ENCODE measurements at regions not wholly inside any gene's neighbourhood (a gene's known extent, or its start where the extent isn't known, plus 50 kb on each side); places are given as distances from the start of the nearest gene placed in this dataset.

GRCh38 chr2:120441744-120442471 is 96.0 kb downstream of the INHBB start (continued):
- TF ChIP-seq ZFAT (CRISPR knock-in tag; conservative IDR thresholded peaks at IDR 0.05): no peak
- TF ChIP-seq, protein P1, sequence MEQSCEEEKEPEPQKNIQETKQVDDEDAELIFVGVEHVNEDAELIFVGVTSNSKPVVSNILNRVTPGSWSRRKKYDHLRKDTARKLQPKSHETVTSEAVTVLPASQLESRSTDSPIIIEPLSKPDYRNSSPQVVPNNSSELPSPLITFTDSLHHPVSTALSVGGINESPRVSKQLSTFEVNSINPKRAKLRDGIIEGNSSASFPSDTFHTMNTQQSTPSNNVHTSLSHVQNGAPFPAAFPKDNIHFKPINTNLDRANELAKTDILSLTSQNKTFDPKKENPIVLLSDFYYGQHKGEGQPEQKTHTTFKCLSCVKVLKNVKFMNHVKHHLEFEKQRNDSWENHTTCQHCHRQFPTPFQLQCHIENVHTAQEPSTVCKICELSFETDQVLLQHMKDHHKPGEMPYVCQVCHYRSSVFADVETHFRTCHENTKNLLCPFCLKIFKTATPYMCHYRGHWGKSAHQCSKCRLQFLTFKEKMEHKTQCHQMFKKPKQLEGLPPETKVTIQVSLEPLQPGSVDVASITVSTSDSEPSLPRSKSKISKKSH (CRISPR knock-in tag; IDR thresholded peaks at IDR 0.05; ENCODE audit: borderline replicate concordance): no peak
- TF ChIP-seq, protein P2, sequence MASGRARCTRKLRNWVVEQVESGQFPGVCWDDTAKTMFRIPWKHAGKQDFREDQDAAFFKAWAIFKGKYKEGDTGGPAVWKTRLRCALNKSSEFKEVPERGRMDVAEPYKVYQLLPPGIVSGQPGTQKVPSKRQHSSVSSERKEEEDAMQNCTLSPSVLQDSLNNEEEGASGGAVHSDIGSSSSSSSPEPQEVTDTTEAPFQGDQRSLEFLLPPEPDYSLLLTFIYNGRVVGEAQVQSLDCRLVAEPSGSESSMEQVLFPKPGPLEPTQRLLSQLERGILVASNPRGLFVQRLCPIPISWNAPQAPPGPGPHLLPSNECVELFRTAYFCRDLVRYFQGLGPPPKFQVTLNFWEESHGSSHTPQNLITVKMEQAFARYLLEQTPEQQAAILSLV (CRISPR knock-in tag; IDR thresholded peaks at IDR 0.05; ENCODE audit: borderline replicate concordance): no peak
- TF ChIP-seq NFKBIZ (CRISPR knock-in tag; IDR thresholded peaks at IDR 0.05): no peak
- TF ChIP-seq CCAR2 (optimal IDR thresholded peaks at IDR 0.05; ENCODE audit: low read depth, low read length): no peak
- TF ChIP-seq ZNF337 (CRISPR knock-in tag; IDR thresholded peaks at IDR 0.05; ENCODE audit: borderline replicate concordance, low read depth): no peak
- TF ChIP-seq, protein P3, sequence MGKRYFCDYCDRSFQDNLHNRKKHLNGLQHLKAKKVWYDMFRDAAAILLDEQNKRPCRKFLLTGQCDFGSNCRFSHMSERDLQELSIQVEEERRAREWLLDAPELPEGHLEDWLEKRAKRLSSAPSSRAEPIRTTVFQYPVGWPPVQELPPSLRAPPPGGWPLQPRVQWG (CRISPR knock-in tag; IDR thresholded peaks at IDR 0.05; ENCODE audit: borderline replicate concordance, low read depth): no peak
- TF ChIP-seq KDM5A (IDR thresholded peaks at IDR 0.05; ENCODE audit: borderline replicate concordance, low read length): no peak
- 0 out of 2 replicates have a peak, but pooled peaks have one; percentile 53 for TF ChIP-seq DNMT3B (CRISPR knock-in tag; conservative IDR thresholded peaks at IDR 0.05)
- no peak for TF ChIP-seq FOXK2 (IDR thresholded peaks at IDR 0.05)
- no peak for TF ChIP-seq TFE3 (CRISPR knock-in tag; IDR thresholded peaks at IDR 0.05)
- TF ChIP-seq KLF9 (CRISPR knock-in tag; IDR thresholded peaks at IDR 0.05; ENCODE audit: low read depth): no peak
- TF ChIP-seq MEIS1 (CRISPR knock-in tag; IDR thresholded peaks at IDR 0.05; ENCODE audit: borderline replicate concordance): no peak
- no peak for TF ChIP-seq CSRNP1 (CRISPR knock-in tag; IDR thresholded peaks at IDR 0.05)
- no peak for TF ChIP-seq DMTF1 (CRISPR knock-in tag; IDR thresholded peaks at IDR 0.05)
- TF ChIP-seq ZNF232 (CRISPR knock-in tag; IDR thresholded peaks at IDR 0.05; ENCODE audit: borderline replicate concordance): no peak
- TF ChIP-seq ZFY (CRISPR knock-in tag; IDR thresholded peaks at IDR 0.05): peak; percentile 63
- no peak for TF ChIP-seq SCMH1 (CRISPR knock-in tag; IDR thresholded peaks at IDR 0.05; ENCODE audit: borderline replicate concordance)
- no peak for TF ChIP-seq ELF1 (CRISPR knock-in tag; IDR thresholded peaks at IDR 0.05)
